GM19463 (cell line): ENCODE measurements at regions not wholly inside any gene's neighbourhood (a gene's known extent, or its start where the extent isn't known, plus 50 kb on each side); places are given as distances from the start of the nearest gene placed in this dataset.
"Not testable (repeated sequence)": the region's sequence is repeated elsewhere in the genome, so short reads cannot be mapped to it uniquely, and the experiment has no call there.

Source experiments
- ATAC-seq: cut with Tn5 transposase; IDR thresholded peaks from one replicate; pipeline ENCODE4 v1.9.1; 2021; ENCODE audit warnings: mild to moderate bottlenecking, moderate library complexity; ENCODE audit not compliant: unreplicated experiment

DNA sequence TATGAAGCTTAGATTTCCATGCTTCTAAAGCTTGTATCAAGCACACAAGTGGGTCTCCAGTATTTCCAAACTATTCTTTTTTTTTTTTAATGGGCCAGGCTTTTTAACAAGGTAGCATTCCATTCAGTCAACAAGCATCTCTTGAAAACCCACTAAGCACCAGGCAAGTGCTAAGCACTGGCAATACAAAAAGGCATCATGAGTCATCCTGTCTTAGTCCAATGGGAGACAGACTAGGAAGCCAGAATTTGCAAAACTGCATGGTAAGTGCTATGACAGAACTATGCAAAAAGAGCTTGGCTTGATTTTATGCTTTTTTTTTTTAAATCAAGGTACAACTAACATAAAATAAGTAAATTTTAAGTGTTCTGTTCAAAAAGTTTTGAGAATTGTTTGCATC is 109.3 kb upstream of the DST start:
- no peak for ATAC-seq

DNA sequence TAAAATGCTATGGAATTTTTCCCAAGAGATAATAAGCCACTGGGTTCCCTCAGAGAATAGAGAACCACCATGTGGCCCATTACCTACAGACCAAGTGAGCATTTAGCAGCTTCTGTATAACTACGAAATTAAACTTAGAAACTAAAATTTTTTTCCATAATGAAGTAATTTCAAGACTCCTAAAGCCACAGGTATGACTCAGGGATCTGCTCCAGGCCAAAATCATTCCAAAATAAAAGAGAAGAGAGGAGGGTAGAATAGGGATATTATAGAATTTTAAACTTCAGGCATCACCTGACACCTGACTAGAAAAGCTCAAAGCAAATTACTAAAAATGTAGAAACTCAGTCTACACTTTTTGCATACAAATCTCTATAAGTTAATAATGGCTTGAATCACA is 108.9 kb upstream of the DST start:
- ATAC-seq, result no peak

- no peak for ATAC-seq
Observed at GRCh38 chr6:56750686-56751085, 108.0 kb upstream of the DST start.

GRCh38 chr6:56749632-56750151 is 107.0 kb upstream of the DST start:
- no peak for ATAC-seq

DNA sequence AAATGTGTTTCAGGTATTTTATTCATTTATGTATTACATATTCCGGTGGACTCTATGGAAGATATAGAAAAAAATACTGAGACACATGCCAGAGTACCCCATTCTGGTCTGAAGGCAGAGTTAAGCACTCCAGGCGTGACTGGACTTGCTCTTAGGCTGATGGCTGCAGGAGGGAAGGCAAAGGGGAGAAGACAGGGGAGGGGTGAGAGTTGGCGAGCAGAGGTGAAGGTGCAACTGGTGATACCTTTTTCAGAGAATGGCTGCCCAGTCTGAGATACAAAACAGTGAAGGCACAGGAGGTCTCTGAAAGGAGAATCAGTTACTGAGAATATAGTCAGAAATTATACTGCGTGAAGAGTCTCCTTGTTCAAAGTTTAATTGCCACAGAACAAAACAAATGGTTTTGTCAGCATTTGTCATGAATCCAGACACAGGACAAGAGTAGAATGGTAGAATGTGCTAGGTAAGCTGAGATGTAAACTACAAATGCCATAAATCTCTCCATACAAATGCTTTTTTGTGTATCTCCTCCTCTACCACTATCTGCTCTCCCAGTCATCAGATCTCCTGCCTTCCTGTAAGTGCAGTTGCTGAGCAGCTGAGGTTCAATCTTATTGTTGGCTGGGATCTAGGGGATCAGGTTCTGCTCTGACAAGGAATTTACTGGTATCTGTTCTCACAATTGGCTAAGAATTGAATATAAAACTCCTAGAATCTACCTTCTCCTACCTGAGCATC is 104.2 kb upstream of the DST start:
- ATAC-seq, result no peak

DNA sequence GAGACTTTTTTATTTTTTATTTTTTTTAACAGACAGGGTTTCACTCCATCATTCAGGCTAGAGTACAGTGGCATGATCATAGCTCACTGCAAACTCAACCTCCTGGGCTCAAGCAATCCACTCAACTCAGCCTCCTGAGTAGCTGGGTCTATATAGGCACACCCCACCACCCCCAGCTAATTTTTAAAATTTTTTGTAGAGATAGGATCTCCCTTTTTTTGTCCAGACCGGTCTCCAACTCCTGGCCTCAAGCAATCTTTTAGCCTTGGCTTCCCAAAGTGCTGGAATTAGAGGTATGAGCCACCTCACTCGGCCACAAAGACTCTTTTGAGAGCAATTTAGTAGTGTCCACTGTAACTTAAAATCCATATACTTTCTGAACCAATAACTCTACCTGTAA is 103.3 kb upstream of the DST start:
- no peak for ATAC-seq

GRCh38 chr6:56745081-56745480 is 102.4 kb upstream of the DST start:
- no peak for ATAC-seq

DNA sequence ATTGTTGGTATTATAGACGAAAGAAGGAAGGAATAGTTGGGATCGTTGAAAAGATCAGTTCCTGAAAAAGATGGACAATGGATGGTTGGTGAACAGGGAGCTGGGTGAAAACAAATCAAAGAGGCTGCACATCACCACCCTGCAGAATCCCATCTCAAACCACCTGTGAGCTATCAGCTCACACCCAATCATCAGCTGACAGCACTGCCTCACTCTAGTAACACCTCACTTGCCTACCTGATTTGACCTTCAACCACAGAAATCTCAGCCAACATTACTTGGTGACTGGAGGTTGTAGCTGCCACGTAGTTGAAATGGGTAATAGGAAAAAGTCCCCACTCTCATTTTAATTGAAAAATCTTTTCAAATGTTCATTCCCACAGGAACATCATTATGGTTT is 101.8 kb upstream of the DST start:
- no peak for ATAC-seq

- no peak for ATAC-seq
Observed at GRCh38 chr6:56742122-56742791, 99.6 kb upstream of the DST start.

DNA sequence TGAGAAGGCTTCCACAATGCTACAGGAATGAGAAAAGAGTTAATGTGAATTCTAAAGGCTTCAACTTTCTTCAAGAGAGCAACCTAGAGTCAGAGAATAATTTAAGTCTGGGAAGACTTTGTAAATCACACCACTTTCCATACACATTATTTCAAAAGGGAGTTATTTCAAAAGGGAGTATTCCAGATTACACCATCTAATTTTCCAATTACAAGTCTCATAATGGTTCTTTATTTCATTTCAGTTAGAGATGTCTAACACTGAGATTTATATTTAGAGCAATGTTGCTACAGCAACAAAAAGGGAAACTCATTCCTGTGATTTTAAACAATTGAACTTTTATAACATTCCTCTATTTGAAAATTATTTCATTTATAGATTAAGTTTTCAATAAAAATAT is 98.8 kb upstream of the DST start:
- no peak for ATAC-seq

- ATAC-seq, result no peak
Observed at GRCh38 chr6:56739836-56740815, 97.4 kb upstream of the DST start.

- ATAC-seq, result no peak
Observed at GRCh38 chr6:56736804-56737203, 94.1 kb upstream of the DST start.

- no peak for ATAC-seq
Observed at GRCh38 chr6:56734335-56734734, 91.6 kb upstream of the DST start.

- ATAC-seq, result no peak
Observed at GRCh38 chr6:56733211-56733697, 90.6 kb upstream of the DST start.

DNA sequence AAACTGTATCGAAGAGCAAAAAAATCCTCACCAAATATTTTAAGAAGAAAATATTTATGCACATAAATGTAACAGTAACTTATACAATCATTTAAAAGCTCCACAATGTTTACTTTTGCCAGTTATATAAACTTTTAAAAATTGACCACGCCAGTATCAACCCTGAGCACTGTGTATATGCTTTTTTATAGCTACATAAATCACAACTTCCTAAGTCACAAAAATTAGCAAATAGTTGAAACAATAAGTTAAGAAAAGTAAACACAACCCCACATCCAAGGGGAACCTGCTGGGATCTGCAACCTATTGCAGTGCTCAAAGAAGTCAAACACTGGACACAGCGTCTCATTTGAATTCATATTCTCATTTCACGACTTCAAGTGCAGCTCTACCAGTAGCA is 89.8 kb upstream of the DST start:
- ATAC-seq, result no peak

- no peak for ATAC-seq
Observed at GRCh38 chr6:56730663-56731529, 88.2 kb upstream of the DST start.

DNA sequence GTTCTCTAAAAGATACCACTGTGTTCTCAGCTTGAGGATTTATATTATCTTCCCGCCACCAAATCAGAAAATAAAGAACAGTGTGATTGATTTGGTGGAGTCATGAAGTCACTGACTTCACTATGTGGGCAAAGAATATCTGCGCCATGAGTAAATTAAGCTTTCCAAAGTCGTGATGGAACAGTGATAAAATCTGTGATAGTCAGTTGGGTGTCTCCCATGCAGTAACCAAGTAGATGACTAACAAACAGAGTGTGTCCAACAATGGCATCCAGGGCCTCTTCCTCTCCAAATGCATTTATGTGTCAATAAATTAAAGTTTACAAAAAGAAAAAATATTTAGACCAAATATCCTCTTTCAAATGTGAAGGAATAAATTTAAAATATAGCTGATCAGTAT is 87.0 kb upstream of the DST start:
- no peak for ATAC-seq

GRCh38 chr6:56729166-56729565 is 86.5 kb upstream of the DST start:
- not testable (repeated sequence) for ATAC-seq

DNA sequence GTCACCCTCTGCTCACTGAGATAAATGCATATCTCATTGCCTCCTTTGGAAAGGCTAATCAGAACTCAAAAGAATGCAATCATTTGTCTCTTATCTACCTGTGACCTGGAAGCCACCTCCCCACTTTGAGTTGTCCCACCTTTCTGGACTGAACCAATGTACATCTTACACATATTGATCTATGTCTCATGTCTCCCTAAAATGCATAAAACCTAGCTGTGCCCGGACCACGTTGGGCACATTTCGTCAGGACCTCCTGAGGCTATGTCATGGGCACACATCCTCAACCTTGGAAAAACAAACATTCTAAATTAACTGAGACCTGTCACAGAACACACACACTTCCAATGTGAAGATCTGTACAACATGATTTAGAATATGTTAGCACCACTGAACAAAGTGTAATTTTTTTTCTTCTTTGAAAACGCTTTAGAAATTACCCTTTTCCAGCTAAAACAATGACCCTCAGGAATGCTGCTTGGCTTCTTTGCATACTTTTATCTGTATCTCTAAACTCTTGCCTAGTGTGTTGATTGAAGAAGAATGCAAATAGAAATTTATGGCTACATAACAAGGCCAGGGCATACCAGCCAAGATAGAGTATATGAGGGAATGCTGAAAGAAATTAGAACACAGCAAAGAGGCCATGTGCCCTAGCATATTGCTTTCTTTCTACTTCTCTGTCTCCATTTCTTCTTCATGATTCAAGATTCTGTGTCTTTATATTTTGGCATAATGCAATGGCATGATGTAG is 84.6 kb upstream of the DST start:
- no peak for ATAC-seq

DNA sequence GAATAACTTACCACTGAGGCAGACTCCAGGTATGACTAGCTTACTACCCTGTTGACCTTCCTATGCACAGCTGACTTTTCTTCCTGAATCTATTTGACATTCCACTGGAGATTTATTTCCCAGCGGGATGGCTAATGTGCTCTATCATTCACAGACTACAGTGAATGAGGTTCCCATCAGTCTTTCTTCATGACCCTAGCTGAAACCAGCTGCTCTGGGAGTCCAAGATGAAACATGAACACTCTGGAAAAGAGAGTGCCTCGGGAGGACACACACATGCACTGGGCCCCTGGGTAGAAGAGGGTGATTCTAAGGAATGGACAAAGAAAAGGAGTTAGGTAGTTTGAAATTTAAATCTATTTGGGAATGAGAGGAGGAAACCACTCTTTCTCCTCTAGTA is 82.6 kb upstream of the DST start:
- no peak for ATAC-seq
